RWPE2 (cell line): ENCODE measurements at regions not wholly inside any gene's neighbourhood (a gene's known extent, or its start where the extent isn't known, plus 50 kb on each side); places are given as distances from the start of the nearest gene placed in this dataset.

Source experiments
- ATAC-seq: fragments of 200-7000 bp; cut with Tn5 transposase; 3 replicates; pipeline ENCODE4 v1.9.1; 2021; ENCODE audit warnings: low read depth
- DNase-seq: peaks from one replicate; pipeline ENCODE4 v3.0.0-alpha.2; 2020; ENCODE audit warnings: low spot score
- H3K27ac ChIP-seq: fragments of 450-650 bp; 2 replicates; pipeline ENCODE4 v1.5.1; 2017; ENCODE audit warnings: mild to moderate bottlenecking; ENCODE audit not compliant: poor library complexity, severe bottlenecking
- H3K27me3 ChIP-seq: fragments of 250-450 bp; sonication (Bioruptor Pico); 2 replicates; pipeline ENCODE4 v1.5.1; 2021; ENCODE audit warnings: mild to moderate bottlenecking, moderate library complexity; ENCODE audit not compliant: insufficient read depth, poor library complexity, severe bottlenecking
- H3K36me3 ChIP-seq: fragments of 250-450 bp; sonication (Bioruptor Pico); 2 replicates; pipeline ENCODE4 v1.5.1; 2020; ENCODE audit warnings: low read depth, mild to moderate bottlenecking, moderate library complexity
- H3K4me1 ChIP-seq: fragments of 250-450 bp; sonication (Bioruptor Pico); 2 replicates; pipeline ENCODE4 v1.5.1; 2021; ENCODE audit warnings: mild to moderate bottlenecking, moderate library complexity; ENCODE audit not compliant: insufficient read depth, poor library complexity, severe bottlenecking
- H3K4me3 ChIP-seq: fragments of 250-450 bp; sonication (Bioruptor Pico); 2 replicates; pipeline ENCODE4 v1.5.1; 2021; ENCODE audit warnings: mild to moderate bottlenecking, moderate library complexity; ENCODE audit not compliant: severe bottlenecking
- H3K9me3 ChIP-seq: fragments of 250-450 bp; sonication (Bioruptor Pico); 2 replicates; pipeline ENCODE4 v1.5.1; 2021; ENCODE audit warnings: mild to moderate bottlenecking, moderate library complexity; ENCODE audit not compliant: severe bottlenecking
- TF ChIP-seq, protein P1 (sequence below): fragments of 450-650 bp; IDR thresholded peaks from one replicate; pipeline ENCODE4 v1.5.1; 2017; ENCODE audit warnings: mild to moderate bottlenecking, moderate library complexity; ENCODE audit not compliant: poor library complexity, severe bottlenecking

DNA sequence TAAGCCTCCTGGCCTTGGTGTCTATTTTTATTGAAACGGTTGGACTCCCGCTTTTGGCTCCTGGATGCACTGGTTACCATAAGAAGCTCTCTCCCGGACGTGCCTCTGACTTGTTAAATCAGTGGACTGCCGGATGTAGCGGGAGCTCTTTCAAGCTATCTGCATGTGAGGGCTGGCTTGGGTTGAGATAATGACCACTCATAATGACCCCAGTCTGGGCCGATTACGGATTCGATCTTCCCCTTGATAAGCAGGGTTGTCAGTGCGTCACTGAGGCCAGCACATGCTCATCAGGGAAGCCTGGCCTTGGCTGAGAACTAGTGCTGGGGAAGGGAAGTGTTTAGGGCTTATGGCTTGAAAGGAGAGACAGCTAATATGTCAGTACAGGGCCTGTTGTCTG is 528.1 kb downstream of the CDH26 start:
- Histone ChIP-seq H3K9me3 (no peaks in the 10 kb centered on the region), H3K27me3 (peaks cover 100% of the 10 kb centered on the region), H3K4me1 (no peaks in the 10 kb centered on the region), H3K4me3 (no peak overlapping the region), H3K27ac (no peak overlapping the region), H3K36me3 (no peaks in the 10 kb centered on the region)
- ATAC-seq (no peak), DNase-seq (no peak)
- TF ChIP-seq, protein P1, sequence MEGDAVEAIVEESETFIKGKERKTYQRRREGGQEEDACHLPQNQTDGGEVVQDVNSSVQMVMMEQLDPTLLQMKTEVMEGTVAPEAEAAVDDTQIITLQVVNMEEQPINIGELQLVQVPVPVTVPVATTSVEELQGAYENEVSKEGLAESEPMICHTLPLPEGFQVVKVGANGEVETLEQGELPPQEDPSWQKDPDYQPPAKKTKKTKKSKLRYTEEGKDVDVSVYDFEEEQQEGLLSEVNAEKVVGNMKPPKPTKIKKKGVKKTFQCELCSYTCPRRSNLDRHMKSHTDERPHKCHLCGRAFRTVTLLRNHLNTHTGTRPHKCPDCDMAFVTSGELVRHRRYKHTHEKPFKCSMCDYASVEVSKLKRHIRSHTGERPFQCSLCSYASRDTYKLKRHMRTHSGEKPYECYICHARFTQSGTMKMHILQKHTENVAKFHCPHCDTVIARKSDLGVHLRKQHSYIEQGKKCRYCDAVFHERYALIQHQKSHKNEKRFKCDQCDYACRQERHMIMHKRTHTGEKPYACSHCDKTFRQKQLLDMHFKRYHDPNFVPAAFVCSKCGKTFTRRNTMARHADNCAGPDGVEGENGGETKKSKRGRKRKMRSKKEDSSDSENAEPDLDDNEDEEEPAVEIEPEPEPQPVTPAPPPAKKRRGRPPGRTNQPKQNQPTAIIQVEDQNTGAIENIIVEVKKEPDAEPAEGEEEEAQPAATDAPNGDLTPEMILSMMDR: no peak

DNA sequence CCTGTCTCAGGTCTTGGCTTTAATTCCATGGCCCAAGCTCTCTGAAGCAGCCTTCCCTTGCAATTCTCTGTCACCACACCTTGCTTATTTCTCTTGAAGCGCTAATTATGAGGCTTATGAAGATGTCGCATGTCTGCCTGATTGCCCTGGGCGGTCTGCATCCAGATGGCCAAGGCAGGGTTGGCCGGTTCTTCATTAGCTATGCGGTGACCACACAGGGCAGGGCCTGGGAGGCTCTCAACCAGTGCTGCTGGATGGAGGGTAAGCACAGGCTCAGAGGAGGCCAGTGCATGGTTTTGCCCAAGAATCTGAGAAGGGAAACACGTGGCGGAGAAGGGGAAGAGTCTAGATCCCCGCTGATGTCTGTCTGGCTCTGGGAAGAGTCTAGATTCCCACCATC is 528.7 kb downstream of the CDH26 start:
- H3K4me1 ChIP-seq: no peaks in the 10 kb centered on the region
- H3K9me3 ChIP-seq: no peaks in the 10 kb centered on the region
- TF ChIP-seq, protein P1: no peak
- no peaks in the 10 kb centered on the region for H3K36me3 ChIP-seq
- H3K4me3 ChIP-seq: no peak overlapping the region
- no peak overlapping the region for H3K27ac ChIP-seq
- ATAC-seq: no peak
- peaks cover 100% of the 10 kb centered on the region for H3K27me3 ChIP-seq
- no peak for DNase-seq

DNA sequence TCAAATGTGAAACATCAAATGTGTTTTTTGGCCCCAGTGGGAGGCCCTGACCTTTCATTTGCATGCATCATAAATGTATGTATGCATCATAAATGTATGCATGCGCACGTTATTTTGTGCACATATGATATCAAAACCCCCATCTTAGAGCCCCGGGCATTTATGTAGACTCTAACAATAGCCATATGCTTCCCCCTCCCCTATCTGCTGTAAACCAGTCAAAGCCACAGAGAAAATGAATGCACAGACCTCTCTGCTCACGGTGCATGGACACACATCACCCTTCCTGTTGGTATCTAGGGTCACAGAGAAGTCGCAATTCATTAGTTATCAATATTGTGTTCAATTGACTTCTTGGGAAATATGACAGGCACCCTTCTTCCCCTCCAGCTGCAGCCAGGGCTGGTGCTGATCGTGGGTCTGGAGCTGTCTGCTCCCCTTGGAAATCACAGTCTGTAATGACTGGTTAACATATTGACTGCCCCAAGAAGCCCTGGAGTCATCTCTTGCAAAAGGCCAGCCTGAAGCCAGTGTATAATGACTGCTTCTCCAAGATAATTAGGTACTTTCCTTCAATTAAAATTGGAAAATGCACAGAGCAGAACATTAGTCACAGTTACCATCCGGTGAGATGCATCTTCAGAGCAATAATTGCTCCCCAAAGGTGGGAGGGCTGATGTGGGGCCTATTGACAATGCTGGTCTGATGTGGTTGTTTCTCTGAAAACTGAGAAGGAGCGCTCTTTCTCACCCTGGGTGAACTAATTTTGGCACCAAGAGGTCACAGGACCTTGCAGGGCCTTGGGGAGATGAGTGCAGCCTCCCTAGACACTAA is 532.2 kb downstream of the CDH26 start:
- no peak overlapping the region for H3K4me3 ChIP-seq
- no peak overlapping the region for H3K27ac ChIP-seq
- H3K36me3 ChIP-seq: no peaks in the 10 kb centered on the region
- TF ChIP-seq, protein P1: no peak
- peaks cover 97% of the 10 kb centered on the region for H3K27me3 ChIP-seq
- DNase-seq (no peak), ATAC-seq (no peak)
- H3K4me1 ChIP-seq: no peaks in the 10 kb centered on the region
- H3K9me3 ChIP-seq: no peaks in the 10 kb centered on the region

DNA sequence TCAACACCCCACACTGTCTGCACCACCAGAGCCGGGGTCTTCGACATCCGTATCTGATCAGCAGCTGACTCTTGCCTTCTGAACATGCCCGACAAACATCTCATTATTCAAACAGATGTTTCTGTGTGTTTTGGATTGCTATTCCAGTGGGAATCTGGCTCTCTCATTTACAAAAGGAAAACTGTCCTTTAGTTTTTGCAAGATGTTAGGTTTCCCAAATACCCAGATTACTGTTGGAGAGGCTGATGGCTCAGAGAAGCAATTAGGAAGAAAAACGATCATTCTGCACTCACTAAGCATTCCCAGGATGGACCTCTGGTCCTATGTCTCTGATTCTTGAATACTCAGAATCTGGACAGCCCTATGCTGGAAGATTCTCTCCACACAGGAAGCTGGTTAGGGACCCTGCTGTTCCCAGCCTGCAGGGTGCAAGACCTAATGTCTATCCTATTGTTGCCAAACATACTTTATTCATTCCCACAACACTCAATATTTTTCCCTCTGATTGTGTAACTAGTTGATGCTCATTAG is 532.9 kb downstream of the CDH26 start:
- TF ChIP-seq, protein P1: no peak
- H3K4me1 ChIP-seq: no peaks in the 10 kb centered on the region
- DNase-seq (no peak), ATAC-seq (no peak)
- H3K9me3 ChIP-seq: no peaks in the 10 kb centered on the region
- H3K27ac ChIP-seq: no peak overlapping the region
- H3K27me3 ChIP-seq: peaks cover 97% of the 10 kb centered on the region
- no peaks in the 10 kb centered on the region for H3K36me3 ChIP-seq
- H3K4me3 ChIP-seq: no peak overlapping the region

GRCh38 chr20:60494476-60494875 is 536.3 kb downstream of the CDH26 start:
- DNase-seq: no peak
- Histone ChIP-seq H3K9me3 (no peaks in the 10 kb centered on the region), H3K36me3 (no peaks in the 10 kb centered on the region), H3K27ac (no peak overlapping the region), H3K4me3 (no peak overlapping the region), H3K4me1 (no peaks in the 10 kb centered on the region), H3K27me3 (peaks cover 94% of the 10 kb centered on the region)
- no peak for ATAC-seq
- TF ChIP-seq, protein P1: no peak
